GM12865 (cell line): ENCODE measurements at regions not wholly inside any gene's neighbourhood (a gene's known extent, or its start where the extent isn't known, plus 50 kb on each side); places are given as distances from the start of the nearest gene placed in this dataset.
"Not testable (repeated sequence)": the region's sequence is repeated elsewhere in the genome, so short reads cannot be mapped to it uniquely, and the experiment has no call there.

Source experiments
- DNase-seq: peaks from one replicate; pipeline ENCODE4 v3.0.0; 2010; ENCODE audit warnings: low read depth
- H3K4me3 ChIP-seq: 2 replicates; pipeline ENCODE4 v1.5.1; 2011; ENCODE audit warnings: mild to moderate bottlenecking, low read depth, low read length, control low read depth
- CTCF ChIP-seq: IDR thresholded peaks from 2 replicates; pipeline ENCODE4 v1.5.1; 2011; ENCODE audit warnings: low read length, control low read depth, low read depth, inconsistent platforms; ENCODE audit not compliant: insufficient read depth; ENCODE audit errors: missing control alignments

GRCh38 chr7:9502269-9502668, 1068.9 kb downstream of the NXPH1 start:
- H3K4me3 ChIP-seq = no peak overlapping the region
- no peak for TF ChIP-seq CTCF

GRCh38 chr7:9504678-9505077, 1071.3 kb downstream of the NXPH1 start:
- no peak for DNase-seq
- H3K4me3 ChIP-seq = no peak overlapping the region
- TF ChIP-seq CTCF = no peak

More at GRCh38 chr7:9502269-9502668, 1068.9 kb downstream of the NXPH1 start:
- no peak for DNase-seq

- no peak overlapping the region for H3K4me3 ChIP-seq
- TF ChIP-seq CTCF = no peak
- DNase-seq = no peak
These were observed 1072.1 kb downstream of the NXPH1 start for GRCh38 chr7:9505516-9505915.

GRCh38 chr7:9507290-9507689, 1073.9 kb downstream of the NXPH1 start:
- no peak for DNase-seq
- H3K4me3 ChIP-seq = no peak overlapping the region
- TF ChIP-seq CTCF = no peak

GRCh38 chr7:9516662-9517061, 1083.3 kb downstream of the NXPH1 start:
- DNase-seq = no peak
- no peak overlapping the region for H3K4me3 ChIP-seq
- no peak for TF ChIP-seq CTCF

- DNase-seq = no peak
These were observed 1090.2 kb downstream of the NXPH1 start for GRCh38 chr7:9523579-9523978.

GRCh38 chr7:9552431-9552830, 1119.0 kb downstream of the NXPH1 start:
- DNase-seq, H3K4me3 ChIP-seq: not testable (repeated sequence)

More at GRCh38 chr7:9523579-9523978, 1090.2 kb downstream of the NXPH1 start:
- TF ChIP-seq CTCF = no peak
- H3K4me3 ChIP-seq = no peak overlapping the region
